ENCODE measurements at regions not wholly inside any gene's neighbourhood (a gene's known extent, or its start where the extent isn't known, plus 50 kb on each side); places are given as distances from the start of the nearest gene placed in this dataset.

GRCh38 chr13:82658811-82659210 is 1223.5 kb downstream of the SLITRK1 start:
- TF ChIP-seq, protein P1, sequence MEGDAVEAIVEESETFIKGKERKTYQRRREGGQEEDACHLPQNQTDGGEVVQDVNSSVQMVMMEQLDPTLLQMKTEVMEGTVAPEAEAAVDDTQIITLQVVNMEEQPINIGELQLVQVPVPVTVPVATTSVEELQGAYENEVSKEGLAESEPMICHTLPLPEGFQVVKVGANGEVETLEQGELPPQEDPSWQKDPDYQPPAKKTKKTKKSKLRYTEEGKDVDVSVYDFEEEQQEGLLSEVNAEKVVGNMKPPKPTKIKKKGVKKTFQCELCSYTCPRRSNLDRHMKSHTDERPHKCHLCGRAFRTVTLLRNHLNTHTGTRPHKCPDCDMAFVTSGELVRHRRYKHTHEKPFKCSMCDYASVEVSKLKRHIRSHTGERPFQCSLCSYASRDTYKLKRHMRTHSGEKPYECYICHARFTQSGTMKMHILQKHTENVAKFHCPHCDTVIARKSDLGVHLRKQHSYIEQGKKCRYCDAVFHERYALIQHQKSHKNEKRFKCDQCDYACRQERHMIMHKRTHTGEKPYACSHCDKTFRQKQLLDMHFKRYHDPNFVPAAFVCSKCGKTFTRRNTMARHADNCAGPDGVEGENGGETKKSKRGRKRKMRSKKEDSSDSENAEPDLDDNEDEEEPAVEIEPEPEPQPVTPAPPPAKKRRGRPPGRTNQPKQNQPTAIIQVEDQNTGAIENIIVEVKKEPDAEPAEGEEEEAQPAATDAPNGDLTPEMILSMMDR (conservative IDR thresholded peaks at IDR 0.05; ENCODE audit: low read length): no peak
- no peak for TF ChIP-seq EZH2phosphoT487 (IDR thresholded peaks at IDR 0.05; ENCODE audit: borderline replicate concordance, low read depth, low read length)
